ENCODE measurements at regions not wholly inside any gene's neighbourhood (a gene's known extent, or its start where the extent isn't known, plus 50 kb on each side); places are given as distances from the start of the nearest gene placed in this dataset.
"Not testable (repeated sequence)": the region's sequence is repeated elsewhere in the genome, so short reads cannot be mapped to it uniquely, and the experiment has no call there.

DNA sequence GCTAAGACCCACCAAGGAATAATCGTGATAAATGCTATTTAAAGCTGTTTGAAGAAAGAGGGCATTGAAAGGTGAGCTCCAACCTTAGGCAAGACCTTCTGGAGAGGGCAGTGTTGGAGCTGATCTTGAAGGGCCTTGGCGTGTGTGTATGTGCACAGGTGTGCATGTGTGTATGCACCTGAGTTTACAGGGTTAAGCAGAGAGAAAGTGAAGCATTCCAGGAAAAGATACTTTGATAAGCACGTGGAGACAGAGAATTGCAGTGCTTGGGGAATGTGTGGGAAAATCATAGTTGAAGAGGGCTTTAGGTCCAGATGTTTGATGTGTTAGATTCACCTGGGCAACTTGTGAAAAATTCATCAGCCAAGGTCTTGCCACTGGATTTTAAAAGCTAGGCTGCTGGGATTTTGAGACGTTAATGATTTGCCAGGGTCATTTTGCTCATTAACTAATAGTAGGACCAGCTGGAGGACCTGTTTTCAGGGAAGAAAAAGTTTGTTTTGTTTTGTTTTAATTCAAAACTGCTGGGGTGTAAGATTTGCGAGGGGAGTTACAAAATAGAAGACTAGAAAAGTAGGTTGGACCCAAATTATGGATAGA lies 78.3 kb upstream of the ANKRD55 start:
- DNase-seq (ENCODE audit: extremely low read depth in 1 of 2, low read depth in 1 of 2), result no peak

DNA sequence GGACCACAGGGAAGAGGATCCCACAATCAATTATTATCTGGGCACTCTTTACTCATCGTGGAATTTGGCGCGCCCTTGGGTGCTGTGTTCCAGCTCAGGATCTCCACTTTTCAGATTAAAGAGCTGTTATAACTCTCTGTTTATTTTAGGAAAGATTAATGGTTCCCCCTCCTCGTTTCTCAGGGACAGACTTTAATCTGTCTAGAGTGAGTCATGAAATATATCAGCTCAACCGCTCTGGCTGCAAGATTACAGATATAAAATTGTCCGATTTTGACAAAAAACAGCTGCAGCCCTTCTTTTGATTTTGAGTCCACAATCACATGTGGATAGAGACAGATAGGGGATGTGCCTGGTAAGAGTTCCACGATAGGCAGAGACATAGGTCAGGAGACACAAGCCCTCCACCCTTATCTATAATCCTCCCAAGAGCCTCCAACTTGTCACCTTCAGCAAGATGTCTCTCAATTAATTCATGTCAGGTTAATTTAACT lies 77.6 kb upstream of the ANKRD55 start:
- DNase-seq (ENCODE audit: extremely low read depth in 1 of 2, low read depth in 1 of 2), result no peak

DNA sequence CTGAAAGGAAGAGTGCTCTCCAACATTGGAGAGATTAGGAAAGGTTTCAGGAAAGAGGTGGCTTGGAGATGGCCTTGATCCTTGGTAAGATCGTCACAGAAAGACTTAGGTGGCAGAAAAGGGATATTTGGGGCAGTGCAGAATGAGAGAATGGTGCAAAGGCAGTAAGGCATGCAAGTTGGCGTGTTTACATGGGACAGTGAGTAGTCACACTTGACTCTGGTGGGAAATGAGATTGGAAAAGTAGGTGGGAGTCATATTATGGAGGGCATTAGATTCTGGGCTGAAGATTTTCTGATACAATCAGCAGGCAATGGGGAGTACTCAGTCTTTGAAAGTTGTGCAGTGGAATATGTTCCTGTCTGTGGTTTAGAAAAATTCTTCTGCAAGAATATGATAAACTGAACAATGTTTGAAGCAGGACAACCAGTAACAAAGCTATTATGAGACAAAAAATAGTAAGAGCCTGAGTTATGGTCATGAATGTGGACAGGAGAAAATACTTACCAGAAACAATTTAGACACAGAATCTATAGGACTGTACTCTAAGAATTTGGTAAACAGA lies 76.2 kb upstream of the ANKRD55 start:
- DNase-seq (ENCODE audit: extremely low read depth in 1 of 2, low read depth in 1 of 2), result no peak

DNA sequence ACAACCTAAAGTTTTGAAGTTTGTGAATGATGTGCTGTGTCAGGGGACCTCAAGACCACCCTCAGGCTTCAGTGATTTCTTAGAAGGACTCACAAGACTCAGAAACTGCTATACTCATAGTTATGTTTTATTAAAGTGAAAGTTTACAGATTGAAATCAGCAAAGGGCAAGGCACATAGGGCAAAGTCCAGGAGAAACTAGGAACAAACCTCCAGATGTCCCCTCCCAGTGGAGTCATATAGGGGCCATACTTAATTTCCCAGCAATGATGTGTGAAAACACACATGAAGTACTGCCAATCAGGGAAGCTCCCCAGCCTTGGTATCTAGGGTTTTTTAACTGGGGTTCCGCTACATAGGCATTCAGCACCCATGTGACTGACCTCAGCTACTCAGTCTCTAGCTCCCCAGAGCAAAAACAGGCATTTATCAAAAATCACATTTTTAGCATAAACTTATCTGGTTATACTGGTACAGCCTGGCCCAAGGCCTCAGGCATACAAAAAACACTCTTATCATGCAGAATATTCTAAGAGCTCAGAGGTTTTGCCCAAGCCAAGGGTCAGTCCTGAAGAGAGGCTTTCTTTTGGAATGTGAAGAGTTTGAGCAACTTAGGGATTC lies 74.7 kb upstream of the ANKRD55 start:
- no peak for DNase-seq (ENCODE audit: extremely low read depth in 1 of 2, low read depth in 1 of 2)

DNA sequence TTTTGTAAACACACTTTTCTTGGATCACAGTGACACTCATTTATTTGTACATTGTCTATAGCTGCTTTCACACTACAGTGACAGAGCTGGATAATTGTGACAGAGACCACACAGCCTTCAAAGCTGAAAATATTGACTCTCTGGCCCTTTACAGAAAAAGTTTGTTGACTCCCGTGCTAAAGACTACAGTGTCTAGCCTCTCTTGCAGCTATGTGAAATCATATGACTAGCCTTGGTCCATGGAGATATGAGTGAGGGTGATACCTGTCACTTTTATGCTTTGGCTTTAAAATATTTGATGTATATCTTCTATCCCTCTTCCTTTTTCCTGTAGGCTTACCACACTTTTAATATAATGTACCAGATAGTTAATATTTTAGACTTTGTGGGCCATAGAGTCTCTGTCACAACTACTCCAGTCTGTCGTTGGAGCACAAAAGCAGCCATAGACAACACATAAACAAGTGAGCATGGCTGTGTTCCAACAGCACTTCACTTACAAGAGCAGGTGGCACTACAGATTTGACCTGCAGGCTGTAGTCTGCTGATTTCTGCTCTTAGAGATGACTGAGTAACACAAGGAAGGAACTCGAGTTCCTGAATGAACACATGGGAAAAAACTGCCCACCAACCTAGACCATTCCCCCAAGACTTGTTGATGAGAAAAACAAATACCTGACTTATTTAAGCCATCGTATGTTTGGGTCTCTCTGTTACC lies 73.5 kb upstream of the ANKRD55 start:
- no peak for DNase-seq (ENCODE audit: extremely low read depth in 1 of 2, low read depth in 1 of 2)

DNA sequence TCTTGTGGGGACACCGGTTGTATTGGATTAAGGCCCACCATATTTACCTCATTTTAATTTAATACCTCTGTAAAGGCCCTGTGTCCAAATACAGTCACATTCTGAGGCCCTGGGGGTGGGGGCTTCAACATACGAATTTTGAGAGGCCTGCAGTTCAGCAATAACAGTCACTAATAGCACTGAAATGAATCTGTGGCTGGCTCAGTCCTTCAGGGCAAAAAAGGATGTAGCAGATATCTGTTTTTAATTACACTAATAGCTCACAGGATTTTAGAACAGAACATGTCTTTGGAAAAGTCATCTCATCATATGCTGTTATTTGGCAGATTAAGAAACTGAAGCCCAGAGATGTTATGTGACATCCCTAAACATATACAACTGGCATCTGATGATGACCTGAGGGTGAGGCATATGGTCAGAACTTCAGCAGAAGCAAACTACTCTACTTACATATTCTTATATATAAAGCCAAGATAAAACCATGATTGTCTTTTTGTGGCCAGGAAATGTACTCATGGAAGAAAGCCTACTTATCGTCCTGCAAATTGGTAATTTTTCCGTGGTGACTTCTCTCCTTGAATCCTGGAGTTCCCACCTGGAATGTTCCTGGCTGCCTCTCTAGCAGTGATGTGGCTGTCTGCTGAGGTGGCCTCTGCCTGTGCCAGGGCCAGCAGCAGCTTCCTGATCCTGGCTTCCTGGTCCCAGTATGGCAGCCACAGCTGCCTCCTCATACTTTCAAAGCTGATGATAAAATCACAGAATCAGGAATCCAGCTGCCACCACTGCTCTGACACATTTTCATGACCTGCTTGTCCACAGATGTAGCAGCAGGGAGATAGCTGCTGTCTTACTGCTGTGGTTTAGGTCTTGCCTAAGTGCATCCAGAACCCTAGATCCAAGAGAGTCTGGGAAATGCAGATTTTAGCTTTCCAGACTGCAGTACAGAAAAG lies 72.1 kb upstream of the ANKRD55 start:
- no peak for DNase-seq (ENCODE audit: extremely low read depth in 1 of 2, low read depth in 1 of 2)

DNA sequence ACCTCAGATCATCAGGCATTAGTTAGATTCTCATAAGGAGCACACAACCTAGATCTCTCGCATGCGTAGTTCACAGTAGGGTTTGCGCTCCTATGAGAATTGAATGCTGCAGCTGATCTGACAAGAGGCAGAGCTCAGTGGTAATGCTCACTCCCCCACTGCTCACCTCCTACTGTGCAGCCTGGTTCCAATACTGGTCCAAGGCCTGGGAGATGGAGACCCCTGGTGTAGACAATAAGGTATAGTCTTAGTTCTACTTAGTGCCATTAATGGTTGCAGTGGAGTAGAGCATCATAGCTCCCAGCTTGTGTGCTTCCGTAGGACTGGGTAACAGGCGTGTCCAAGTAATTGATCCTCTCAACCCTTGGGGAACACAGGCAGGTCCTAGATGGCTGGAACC lies 70.4 kb upstream of the ANKRD55 start:
- DNase-seq (ENCODE audit: extremely low read depth in 1 of 2, low read depth in 1 of 2), result no peak

DNA sequence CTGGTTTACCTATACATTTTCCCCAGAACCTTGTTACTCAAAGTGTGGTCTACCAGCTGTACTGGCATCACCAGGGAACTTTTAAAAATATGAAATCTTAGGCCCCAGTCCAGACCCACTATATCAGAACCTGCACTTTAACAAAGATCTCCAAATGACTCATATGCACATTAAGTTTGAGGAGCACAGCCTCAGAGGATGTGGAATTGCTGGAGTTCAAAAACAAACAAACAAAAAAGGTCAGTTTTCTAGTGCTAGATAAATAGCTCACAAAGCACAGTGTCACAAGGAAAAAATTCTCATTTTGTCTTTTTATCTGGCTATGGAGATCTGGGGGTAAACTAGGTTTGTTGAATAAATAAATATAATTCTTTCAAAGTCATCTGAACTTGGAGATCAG lies 68.9 kb upstream of the ANKRD55 start:
- no peak for DNase-seq (ENCODE audit: extremely low read depth in 1 of 2, low read depth in 1 of 2)

DNA sequence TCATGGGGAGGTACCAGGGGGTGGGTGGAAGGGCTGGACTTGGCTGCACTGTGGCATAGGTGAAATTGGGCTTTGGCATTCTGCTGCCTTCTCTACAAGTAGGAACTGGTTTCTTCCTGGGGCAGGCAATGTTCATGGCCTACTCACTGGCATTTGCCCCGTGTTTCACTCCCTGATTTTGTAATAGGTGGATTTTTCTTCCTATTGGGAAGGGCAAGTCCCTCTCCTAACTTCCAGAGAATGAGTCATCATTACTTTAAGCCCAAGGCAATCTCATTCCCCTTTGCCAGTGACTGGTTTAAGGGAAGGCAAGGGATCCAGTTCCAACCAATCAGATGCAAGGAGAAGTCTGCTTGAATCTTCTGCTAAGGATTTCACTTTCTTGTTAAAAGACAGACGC lies 67.9 kb upstream of the ANKRD55 start:
- DNase-seq (ENCODE audit: extremely low read depth in 1 of 2, low read depth in 1 of 2), result no peak

DNA sequence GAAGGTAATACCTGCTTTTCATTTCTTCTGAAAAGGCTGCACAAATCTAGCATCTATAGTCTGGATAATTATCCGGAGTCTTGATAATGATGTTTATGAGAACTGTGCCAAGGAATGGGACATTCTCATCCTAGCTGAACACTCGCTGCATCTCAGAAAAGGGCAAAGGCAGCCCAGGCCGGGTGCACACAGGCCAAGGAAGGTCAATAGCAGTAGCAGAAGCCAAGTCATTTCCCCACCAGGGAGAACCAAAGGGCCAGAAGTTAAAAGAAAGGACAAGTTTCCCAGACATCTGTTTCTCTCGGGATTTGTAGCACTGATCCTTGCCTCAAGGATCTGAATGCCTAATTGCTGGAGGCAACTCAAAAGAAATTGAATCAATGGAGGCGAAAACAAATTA lies 66.1 kb upstream of the ANKRD55 start:
- no peak for DNase-seq (ENCODE audit: extremely low read depth in 1 of 2, low read depth in 1 of 2)

DNA sequence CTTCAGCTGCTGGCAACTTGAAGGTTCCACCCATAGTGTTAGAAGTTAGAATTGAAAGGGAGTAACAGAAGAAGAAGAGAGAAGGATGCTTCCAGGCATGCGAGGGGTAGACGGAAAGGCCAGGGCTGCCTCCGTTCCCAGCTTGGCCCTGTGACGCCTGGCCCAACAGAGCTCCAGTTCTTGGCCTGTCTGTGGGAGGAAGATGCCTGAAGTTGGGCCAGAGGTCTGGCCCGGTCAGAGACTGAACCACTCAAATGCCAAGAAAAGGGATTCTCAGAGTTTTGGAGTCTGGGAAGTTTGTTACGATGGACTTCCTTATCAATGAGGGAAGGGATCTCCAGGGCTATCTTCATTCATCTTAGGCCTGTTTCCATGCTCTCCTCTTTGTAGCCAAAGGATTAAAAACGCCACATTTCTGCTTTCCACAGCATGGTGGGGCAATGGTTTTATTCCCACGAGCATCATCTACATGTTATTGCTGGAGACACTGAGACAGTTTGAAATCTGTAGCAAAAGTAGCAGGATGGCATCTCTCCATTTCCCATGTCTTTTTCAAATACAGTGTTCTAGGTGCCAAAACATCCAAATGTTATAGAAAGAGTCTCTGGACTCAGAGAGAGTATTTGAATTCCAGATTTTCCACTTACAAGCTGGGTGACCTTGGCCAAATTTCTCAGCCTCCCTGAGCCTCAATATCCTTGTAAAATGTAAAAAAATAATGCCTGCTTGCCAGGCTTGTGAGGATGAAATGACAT lies 65.4 kb upstream of the ANKRD55 start:
- DNase-seq (ENCODE audit: extremely low read depth in 1 of 2, low read depth in 1 of 2), result no peak

DNA sequence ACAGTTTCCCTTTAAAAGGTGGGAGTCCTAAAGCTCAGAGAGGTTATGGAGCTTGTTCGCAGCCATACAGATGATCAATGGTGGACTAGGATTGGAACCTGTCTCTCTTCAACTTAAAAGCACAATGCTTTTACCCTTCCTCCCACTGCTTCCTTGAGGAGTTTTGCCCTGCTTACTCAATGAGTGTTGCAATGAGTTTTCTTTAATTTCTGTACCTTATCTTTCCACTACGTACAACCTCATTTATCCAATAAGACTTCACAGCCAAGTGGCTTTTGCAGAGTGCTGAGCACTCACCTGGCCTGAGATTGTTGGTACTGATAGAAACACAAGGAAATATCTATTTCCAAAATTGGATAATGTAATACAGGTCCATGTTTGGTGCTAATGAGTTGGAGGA lies 64.7 kb upstream of the ANKRD55 start:
- DNase-seq (ENCODE audit: extremely low read depth in 1 of 2, low read depth in 1 of 2), result no peak

DNA sequence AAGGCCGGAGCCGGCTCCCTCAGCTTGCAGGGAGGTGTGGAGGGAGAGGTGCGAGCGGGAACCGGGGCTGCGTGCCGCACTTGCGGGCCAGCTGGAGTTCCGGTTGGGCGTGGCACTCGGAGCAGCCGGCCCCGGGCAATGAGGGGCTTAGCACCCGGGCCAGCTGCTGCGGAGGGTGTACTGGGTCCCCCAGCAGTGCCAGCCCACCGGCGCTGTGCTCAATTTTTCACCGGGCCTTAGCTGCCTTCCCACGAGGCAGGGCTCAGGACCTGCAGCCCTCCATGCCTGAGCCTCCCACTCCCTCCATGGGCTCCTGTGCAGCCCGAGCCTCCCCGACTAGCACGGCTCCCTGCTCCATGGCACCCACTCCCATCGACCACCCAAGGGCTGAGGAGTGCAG lies 62.2 kb upstream of the ANKRD55 start:
- DNase-seq (ENCODE audit: extremely low read depth in 1 of 2, low read depth in 1 of 2), result not testable (repeated sequence)

DNA sequence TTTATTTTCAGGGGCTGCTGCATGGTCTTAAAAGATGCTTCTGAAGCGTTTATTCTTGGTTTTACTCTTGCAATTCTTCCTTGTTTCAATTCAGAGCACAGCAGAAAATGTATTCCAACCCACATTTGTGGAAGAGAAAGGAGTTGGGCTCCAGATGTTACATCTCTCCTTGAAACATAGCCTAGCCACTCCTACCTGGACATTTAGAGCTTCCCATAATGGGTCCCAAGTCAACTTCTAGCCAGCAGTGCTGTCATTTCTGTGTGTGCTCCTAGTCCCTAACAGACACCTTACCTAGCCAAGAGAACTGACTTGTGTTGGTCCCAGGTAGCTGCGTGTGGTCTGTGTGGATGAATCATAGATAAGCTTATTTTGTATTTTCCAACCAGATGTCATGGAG lies 61.2 kb upstream of the ANKRD55 start:
- no peak for DNase-seq (ENCODE audit: extremely low read depth in 1 of 2, low read depth in 1 of 2)

DNA sequence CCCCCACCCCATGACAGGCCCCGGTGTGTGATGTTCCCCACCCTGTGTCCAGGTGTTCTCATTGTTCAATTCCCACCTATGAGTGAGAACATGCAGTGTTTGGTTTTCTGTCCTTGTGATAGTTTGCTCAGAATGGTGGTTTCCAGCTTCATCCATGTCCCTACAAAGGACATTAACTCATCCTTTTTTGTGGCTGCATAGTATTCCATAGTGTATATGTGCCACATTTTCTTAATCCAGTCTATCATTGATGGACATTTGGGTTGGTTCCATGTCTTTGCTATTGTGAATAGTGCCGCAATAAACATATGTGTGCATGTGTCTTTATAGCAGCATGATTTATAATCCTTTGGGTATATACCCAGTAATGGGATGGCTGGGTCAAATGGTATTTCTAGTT lies 59.7 kb upstream of the ANKRD55 start:
- not testable (repeated sequence) for DNase-seq (ENCODE audit: extremely low read depth in 1 of 2, low read depth in 1 of 2)

DNA sequence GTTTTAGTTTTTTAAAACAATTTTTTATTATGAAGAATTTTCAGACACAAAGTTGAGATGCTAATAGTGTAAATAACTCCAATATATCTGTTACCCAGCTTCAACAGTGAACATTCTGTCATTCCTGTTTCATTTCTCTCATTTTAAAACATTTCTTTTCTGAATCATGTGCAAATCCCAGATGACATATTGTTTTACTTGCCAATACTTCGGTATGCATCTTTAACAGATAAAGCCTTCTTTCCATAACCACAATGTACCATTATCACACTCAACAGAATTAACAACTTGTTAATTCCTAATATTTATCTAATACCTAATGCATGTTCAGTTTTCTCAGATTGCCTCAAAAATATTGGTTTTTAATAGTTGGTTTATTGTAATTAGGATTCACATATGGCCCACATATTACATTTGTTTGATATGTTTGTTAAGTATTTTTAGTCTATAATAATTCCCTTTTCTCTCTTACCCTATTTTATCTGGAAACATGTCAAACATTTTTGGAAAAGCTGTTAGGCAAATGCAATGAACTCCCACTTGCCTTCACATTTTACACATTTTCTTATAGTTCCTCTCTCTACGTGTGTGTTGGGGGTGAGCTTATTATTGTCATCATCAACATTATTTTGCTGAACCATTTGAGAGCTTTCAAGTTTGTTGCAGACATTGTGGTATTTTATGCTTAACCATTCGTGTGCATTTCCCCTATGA lies 58.7 kb upstream of the ANKRD55 start:
- DNase-seq (ENCODE audit: extremely low read depth in 1 of 2, low read depth in 1 of 2), result no peak

DNA sequence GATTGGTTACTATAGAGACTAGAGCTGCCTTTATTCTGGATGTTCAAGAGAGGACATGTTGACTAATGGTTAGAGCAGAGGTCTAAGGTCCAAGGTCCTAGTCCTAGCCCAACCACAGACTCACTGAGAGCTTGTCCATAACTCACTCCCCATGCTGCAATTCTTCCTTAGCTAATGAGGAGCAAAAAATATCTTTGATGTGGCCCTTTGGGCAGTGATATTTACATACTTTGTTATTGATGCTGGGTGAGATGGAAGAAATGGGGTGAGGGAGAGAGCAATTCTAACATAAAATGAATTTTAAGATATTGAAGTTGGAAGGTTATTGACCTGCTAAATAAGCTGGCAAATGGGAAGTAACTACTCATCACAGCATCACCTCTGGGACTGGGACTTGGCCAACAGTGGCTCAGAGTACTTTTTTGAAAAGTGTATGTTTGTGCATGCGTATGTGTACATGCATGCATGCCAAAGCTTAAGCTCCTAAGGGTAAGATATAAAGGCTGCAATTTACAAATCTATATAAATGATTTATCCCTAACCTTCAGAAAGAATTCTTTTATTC lies 58.0 kb upstream of the ANKRD55 start:
- DNase-seq (ENCODE audit: extremely low read depth in 1 of 2, low read depth in 1 of 2), result no peak

DNA sequence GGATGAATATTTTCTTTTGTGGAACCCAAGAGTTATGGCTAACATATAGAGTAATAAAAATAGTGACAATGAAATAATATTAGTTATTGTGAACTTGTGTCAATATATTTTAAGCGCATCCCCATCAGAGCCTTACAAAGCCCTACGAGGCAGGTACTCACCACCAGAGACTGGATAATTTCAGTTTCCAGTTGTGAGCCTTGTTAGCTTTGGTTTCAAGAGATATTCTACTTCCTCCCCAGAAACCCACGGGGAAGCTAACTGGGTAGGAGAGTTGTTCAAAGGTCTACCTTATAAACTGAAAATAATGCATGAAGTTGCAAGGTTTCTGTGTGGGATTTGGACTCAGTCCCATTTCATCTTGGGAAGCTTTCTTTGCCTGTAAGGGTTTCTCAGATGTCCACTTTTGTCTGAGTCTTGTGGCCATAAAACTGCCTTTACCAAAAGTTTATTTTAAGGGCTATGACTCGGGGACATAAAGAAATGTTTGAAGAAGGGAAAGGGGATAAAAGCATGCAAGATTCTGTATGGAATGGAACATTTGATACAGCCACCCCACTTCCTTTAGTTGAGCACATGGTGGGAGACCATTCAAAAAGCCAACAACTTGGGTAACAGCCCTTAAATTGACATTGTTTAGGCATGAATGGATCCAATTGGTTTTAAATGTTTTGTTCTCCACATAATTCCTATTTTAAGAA lies 57.4 kb upstream of the ANKRD55 start:
- DNase-seq (ENCODE audit: extremely low read depth in 1 of 2, low read depth in 1 of 2), result no peak

DNA sequence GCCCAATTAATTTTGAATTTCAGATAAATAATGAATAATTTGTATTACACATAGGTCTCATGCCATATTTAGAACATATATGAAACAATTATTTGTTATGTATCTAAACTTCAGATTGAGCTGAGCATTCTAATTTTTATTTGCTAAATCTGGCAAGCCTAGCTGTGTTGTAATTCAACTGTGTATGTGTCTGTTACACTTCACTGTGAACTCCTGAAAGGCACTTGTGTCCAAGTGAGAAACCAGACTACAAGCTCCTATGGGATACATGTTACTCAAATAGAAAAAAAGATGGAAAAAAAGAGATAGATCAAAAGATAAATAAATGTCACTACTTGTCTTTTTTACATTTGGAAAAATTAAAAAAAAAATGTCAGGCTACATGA lies 56.5 kb upstream of the ANKRD55 start:
- no peak for DNase-seq (ENCODE audit: extremely low read depth in 1 of 2, low read depth in 1 of 2)

All from activated CD8-positive, alpha-beta memory T cell treated with anti-CD3 and anti-CD28 coated beads for 1 hour (primary cell).